ENCODE measurements at regions not wholly inside any gene's neighbourhood (a gene's known extent, or its start where the extent isn't known, plus 50 kb on each side); places are given as distances from the start of the nearest gene placed in this dataset.

DNA sequence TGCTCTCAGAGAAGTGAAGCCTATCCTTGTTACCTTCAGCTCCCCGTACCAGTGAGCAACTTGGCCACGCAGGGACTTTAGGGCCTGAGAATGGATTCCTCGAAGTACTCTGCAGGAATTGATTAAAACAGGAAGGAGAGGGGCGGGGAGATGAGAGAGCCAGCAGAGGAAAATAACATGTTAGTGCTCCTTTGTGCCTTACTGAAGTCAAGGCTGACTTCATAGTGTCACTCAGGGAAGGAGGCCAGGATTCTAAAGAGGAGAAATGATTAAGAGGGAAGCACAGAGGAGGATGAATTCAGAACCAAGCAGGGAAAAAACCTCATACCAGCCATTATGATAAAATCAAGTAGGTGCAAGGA lies 195.6 kb upstream of the RHOBTB1 start:
- H3K4me3 ChIP-seq (ENCODE audit: control insufficient read depth, low read depth, low read length) = no peak overlapping the region
- TF ChIP-seq, protein P1, sequence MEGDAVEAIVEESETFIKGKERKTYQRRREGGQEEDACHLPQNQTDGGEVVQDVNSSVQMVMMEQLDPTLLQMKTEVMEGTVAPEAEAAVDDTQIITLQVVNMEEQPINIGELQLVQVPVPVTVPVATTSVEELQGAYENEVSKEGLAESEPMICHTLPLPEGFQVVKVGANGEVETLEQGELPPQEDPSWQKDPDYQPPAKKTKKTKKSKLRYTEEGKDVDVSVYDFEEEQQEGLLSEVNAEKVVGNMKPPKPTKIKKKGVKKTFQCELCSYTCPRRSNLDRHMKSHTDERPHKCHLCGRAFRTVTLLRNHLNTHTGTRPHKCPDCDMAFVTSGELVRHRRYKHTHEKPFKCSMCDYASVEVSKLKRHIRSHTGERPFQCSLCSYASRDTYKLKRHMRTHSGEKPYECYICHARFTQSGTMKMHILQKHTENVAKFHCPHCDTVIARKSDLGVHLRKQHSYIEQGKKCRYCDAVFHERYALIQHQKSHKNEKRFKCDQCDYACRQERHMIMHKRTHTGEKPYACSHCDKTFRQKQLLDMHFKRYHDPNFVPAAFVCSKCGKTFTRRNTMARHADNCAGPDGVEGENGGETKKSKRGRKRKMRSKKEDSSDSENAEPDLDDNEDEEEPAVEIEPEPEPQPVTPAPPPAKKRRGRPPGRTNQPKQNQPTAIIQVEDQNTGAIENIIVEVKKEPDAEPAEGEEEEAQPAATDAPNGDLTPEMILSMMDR (conservative IDR thresholded peaks at IDR 0.05; ENCODE audit: control insufficient read depth, insufficient read depth, low read depth, low read length) = no peak
- no peak for DNase-seq (ENCODE audit: low read depth)

DNA sequence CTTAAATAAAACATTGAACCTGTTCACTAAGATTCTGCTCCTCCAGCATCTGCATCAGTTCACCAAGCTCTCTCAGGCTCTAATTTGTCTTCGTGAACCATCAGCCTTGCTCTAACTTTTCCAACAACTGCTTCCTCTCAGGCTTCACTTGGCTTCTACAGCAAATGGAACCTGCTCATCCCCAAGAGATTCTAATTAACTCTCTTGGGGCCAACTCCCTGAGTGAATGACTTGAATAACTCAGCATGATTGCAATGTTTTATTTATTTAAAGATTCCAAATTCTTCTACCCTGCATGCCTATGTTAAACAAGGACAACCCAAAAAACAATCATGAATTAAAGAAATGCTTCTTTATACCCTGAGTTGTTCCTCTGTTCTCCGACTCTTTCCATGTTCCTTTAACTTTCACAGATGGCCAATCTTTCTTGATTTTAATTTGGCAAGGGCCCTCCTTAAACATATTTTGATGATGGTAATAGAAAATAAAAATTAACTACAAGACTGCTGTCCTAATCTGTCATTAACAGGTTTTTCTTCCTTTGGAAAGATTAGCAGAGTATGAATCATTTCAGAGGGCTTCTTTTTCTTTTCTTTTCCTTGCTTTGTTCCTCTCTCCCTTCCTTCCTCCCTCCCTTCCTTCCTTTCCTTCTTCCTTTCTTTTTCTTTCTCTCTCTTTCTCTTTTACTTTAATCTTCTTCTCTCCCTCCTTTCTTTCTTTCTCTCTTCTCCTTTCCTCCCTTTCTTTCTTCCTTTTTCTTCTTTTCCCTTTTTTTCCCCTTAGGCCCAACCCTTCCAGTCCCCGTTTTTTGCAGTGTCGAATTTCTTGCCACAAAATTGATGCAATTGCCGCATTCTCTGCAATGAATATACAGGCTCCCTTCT lies 195.0 kb upstream of the RHOBTB1 start:
- no peak for DNase-seq (ENCODE audit: low read depth)

DNA sequence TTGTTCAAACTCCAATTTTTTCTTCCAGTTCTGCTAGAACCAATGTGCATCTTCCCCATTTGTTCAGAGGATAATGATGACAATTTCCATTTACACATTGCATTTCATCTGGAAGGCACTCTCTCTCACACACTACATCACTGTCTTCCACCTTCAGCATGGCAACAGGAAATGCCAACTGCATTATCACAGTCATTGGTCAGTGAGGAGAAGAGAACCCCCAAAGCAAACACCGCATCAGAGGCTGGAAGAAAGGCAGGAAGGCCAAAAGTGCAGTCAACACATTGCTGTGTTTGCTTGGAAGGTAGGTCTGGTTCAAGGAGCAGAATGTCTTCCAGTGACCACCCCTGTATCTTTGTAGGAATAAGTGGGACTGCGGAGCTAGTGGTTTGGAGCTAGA lies 192.2 kb upstream of the RHOBTB1 start:
- TF ChIP-seq, protein P1 (conservative IDR thresholded peaks at IDR 0.05; ENCODE audit: control insufficient read depth, insufficient read depth, low read depth, low read length) = no peak
- no peak overlapping the region for H3K4me3 ChIP-seq (ENCODE audit: control insufficient read depth, low read depth, low read length)
- no peak for DNase-seq (ENCODE audit: low read depth)

More for the DNA sequence above, 195.0 kb upstream of the RHOBTB1 start:
- TF ChIP-seq, protein P1 (conservative IDR thresholded peaks at IDR 0.05; ENCODE audit: control insufficient read depth, insufficient read depth, low read depth, low read length) = no peak
- H3K4me3 ChIP-seq (ENCODE audit: control insufficient read depth, low read depth, low read length) = no peak overlapping the region

DNA sequence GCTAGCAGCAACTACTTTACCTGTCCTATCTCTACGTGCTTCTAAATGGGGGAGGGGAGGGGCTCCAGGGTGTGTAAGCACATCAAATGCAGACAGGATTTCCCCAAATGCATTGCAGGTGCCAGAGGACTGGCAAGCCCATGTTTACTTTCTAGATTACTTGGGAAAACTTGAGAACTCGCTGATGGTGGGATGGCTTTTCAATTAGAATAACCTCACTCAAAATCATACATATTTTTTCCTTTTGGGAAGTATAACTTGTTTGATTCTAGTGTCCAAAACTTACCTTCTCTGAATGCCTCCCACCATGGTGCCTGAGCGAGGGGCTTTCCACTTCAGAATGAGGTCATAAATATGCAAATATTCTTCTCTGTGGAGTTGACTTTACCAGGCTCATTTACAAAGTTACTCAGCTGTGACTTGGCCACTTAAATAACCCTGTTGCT lies 191.3 kb upstream of the RHOBTB1 start:
- TF ChIP-seq, protein P1 (conservative IDR thresholded peaks at IDR 0.05; ENCODE audit: control insufficient read depth, insufficient read depth, low read depth, low read length) = no peak
- DNase-seq (ENCODE audit: low read depth) = no peak

DNA sequence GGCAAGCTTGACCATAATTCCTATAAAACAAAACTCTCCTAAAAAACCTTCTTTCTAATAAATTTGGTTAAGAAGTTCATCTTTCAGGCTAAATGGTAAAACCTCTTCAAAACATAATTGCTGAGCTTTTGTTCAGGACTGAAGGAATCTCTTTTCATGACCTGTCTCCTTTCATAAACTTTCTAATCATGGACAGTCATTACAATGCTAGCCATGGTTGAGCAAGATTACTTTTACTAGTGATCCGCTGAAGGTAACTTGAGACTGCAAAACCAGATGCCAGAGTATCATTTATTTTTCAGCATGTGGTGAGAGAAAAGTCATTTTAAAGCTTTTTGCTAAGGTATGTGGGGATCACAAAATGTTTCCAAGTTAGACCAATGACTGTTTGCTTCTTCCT lies 186.4 kb upstream of the RHOBTB1 start:
- no peak for DNase-seq (ENCODE audit: low read depth)
- TF ChIP-seq, protein P1 (conservative IDR thresholded peaks at IDR 0.05; ENCODE audit: control insufficient read depth, insufficient read depth, low read depth, low read length) = no peak
- H3K4me3 ChIP-seq (ENCODE audit: control insufficient read depth, low read depth, low read length) = no peak overlapping the region

More for the DNA sequence above, 191.3 kb upstream of the RHOBTB1 start:
- H3K4me3 ChIP-seq (ENCODE audit: control insufficient read depth, low read depth, low read length) = no peak overlapping the region

DNA sequence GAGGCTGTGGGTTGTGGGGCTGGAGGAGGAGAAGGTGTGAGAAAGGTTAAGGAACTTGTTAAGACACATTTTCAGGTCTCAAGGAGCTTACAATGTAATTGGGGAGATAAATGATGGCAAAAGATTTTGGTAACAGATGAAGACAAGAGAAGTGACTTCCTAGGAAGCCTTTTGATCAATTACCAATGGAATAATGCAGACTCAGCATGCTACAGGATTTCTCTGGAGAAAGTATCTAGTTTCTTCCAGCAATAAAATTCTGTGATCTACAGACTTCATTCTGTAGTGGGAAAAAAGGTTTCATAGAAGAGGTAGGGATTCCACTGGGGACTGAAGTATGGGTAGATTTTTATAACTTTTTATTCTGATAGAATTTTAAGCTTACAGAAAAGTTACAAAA lies 184.2 kb upstream of the RHOBTB1 start:
- H3K4me3 ChIP-seq (ENCODE audit: control insufficient read depth, low read depth, low read length) = no peak overlapping the region
- TF ChIP-seq, protein P1 (conservative IDR thresholded peaks at IDR 0.05; ENCODE audit: control insufficient read depth, insufficient read depth, low read depth, low read length) = no peak
- DNase-seq (ENCODE audit: low read depth) = no peak

Data from fibroblast of mammary gland (primary cell).